Activated naive CD8-positive, alpha-beta T cell treated with anti-CD3 and anti-CD28 coated beads, Interleukin-2, amount 10 ng/mL, durations not matched to agents 7 days and 5 days (primary cell): ENCODE measurements at regions not wholly inside any gene's neighbourhood (a gene's known extent, or its start where the extent isn't known, plus 50 kb on each side); places are given as distances from the start of the nearest gene placed in this dataset.
"Not testable (repeated sequence)": the region's sequence is repeated elsewhere in the genome, so short reads cannot be mapped to it uniquely, and the experiment has no call there.

ENCODE experiments used
- ATAC-seq: fragments of 150-1000 bp; cut with Tn5 transposase; one replicate; pipeline ENCODE4 v1.10.0; 2021; ENCODE audit warnings: low read depth, moderate library complexity
- POLR2A ChIA-PET: fragments of 350-600 bp; sonication (Branson Sonifier 250); formaldehyde crosslinking; loops from one replicate; lab custom pipeline; 2021; ENCODE audit warnings: antibody characterized with exemption; lab: Charles Lee
- DNase-seq: peaks from one replicate; pipeline ENCODE4 v3.0.0; 2021
- H3K27ac Mint-ChIP-seq: one replicate; pipeline ENCODE4 v1.8.0; 2022; ENCODE audit warnings: mild to moderate bottlenecking, mixed read lengths
- H3K27me3 Mint-ChIP-seq: one replicate; pipeline ENCODE4 v1.8.0; 2022; ENCODE audit warnings: mild to moderate bottlenecking, moderate library complexity, mixed read lengths
- H3K36me3 Mint-ChIP-seq: one replicate; pipeline ENCODE4 v1.8.0; 2021; ENCODE audit warnings: mild to moderate bottlenecking, mixed read lengths
- H3K4me1 Mint-ChIP-seq: one replicate; pipeline ENCODE4 v1.8.0; 2021; ENCODE audit warnings: mixed read lengths
- H3K4me3 Mint-ChIP-seq: one replicate; pipeline ENCODE4 v1.8.0; 2022; ENCODE audit warnings: mild to moderate bottlenecking, moderate library complexity, mixed read lengths
- H3K9me3 Mint-ChIP-seq: one replicate; pipeline ENCODE4 v1.8.0; 2021; ENCODE audit warnings: mixed read lengths

- Mint-ChIP-seq H3K4me1 (no peaks in the 10 kb centered on the region), H3K4me3 (no peak overlapping the region), H3K27me3 (no peaks in the 10 kb centered on the region), H3K27ac (no peak overlapping the region), H3K9me3 (no peaks in the 10 kb centered on the region), H3K36me3 (no peaks in the 10 kb centered on the region)
- DNase-seq (no peak), ATAC-seq (no peak)
- POLR2A ChIA-PET, result no interaction called here
Measured at GRCh38 chrX:121592884-121593283, 545.5 kb downstream of the GLUD2 start.

GRCh38 chrX:121598356-121598755 is 550.9 kb downstream of the GLUD2 start:
- Mint-ChIP-seq H3K4me1 (no peaks in the 10 kb centered on the region), H3K27ac (no peak overlapping the region), H3K36me3 (no peaks in the 10 kb centered on the region), H3K9me3 (no peaks in the 10 kb centered on the region), H3K4me3 (no peak overlapping the region), H3K27me3 (no peaks in the 10 kb centered on the region)
- no peak for DNase-seq
- POLR2A ChIA-PET, result no interaction called here
- ATAC-seq, result no peak

- no peak for DNase-seq
- ATAC-seq, result no peak
- Mint-ChIP-seq H3K36me3 (no peaks in the 10 kb centered on the region), H3K4me1 (no peaks in the 10 kb centered on the region), H3K9me3 (no peaks in the 10 kb centered on the region), H3K4me3 (no peak overlapping the region), H3K27me3 (no peaks in the 10 kb centered on the region), H3K27ac (no peak overlapping the region)
- POLR2A ChIA-PET, result no interaction called here
Measured at GRCh38 chrX:121635141-121635540, 587.7 kb downstream of the GLUD2 start.

GRCh38 chrX:121639781-121640180 is 592.4 kb downstream of the GLUD2 start:
- H3K27ac Mint-ChIP-seq, result no peak overlapping the region
- H3K9me3 Mint-ChIP-seq, result no peaks in the 10 kb centered on the region
- no peaks in the 10 kb centered on the region for H3K27me3 Mint-ChIP-seq
- no peak for DNase-seq
- no peak overlapping the region for H3K4me3 Mint-ChIP-seq
- POLR2A ChIA-PET, result no interaction called here
- ATAC-seq, result no peak
- H3K4me1 Mint-ChIP-seq, result no peaks in the 10 kb centered on the region
- H3K36me3 Mint-ChIP-seq, result no peaks in the 10 kb centered on the region

- Mint-ChIP-seq H3K4me3 (no peak overlapping the region), H3K36me3 (no peaks in the 10 kb centered on the region), H3K27me3 (no peaks in the 10 kb centered on the region), H3K4me1 (no peaks in the 10 kb centered on the region), H3K27ac (no peak overlapping the region), H3K9me3 (no peaks in the 10 kb centered on the region)
- ATAC-seq, result no peak
- POLR2A ChIA-PET, result no interaction called here
- no peak for DNase-seq
Measured at GRCh38 chrX:121641560-121641959, 594.1 kb downstream of the GLUD2 start.

DNA sequence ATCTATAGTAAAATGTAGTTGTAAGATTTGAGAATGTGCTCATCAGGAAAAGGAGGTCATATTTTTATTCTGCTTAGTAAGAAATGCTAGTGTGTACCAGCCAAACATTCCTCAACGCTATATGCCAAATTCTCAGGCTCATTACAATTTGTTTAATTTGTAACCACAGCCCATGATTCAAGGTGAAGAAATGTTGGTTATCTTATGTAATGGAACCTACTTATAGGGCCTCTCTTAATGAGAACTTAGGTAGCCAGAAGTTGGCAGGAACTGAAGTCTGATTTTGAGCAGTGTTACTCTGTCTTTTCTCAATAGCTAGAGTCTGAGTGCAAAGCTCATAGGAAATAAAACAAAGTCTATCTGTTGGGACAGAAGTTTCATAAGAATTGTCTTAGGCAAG is 595.0 kb downstream of the GLUD2 start:
- no peak for ATAC-seq
- no peaks in the 10 kb centered on the region for H3K27me3 Mint-ChIP-seq
- DNase-seq, result no peak
- POLR2A ChIA-PET, result no interaction called here
- no peak overlapping the region for H3K4me3 Mint-ChIP-seq
- H3K36me3 Mint-ChIP-seq, result no peaks in the 10 kb centered on the region
- H3K4me1 Mint-ChIP-seq, result no peaks in the 10 kb centered on the region
- no peak overlapping the region for H3K27ac Mint-ChIP-seq
- no peaks in the 10 kb centered on the region for H3K9me3 Mint-ChIP-seq

DNA sequence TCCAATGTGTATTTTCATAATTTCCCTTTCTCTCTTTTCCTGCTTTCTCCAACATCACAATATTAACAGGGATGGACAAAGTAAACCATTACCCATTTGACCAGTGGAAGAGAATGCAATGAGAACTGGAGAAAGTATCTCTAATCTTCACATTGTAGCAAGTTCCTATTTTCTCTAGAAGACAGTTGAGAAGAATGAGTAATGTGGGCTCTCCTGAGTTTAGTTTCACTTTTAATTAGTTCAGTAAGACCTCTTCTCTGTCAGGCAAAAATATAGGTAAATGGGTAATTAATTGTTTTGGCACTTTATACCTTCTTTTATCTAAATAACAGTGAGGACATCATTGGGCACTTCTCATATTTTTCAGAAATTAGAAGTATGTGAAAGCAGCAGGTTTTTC is 602.0 kb downstream of the GLUD2 start:
- ATAC-seq, result no peak
- POLR2A ChIA-PET, result no interaction called here
- H3K4me3 Mint-ChIP-seq, result no peak overlapping the region

GRCh38 chrX:121655276-121655675 is 607.9 kb downstream of the GLUD2 start:
- Mint-ChIP-seq H3K9me3 (no peaks in the 10 kb centered on the region), H3K4me3 (no peak overlapping the region), H3K27ac (no peak overlapping the region), H3K36me3 (no peaks in the 10 kb centered on the region), H3K27me3 (no peaks in the 10 kb centered on the region), H3K4me1 (no peaks in the 10 kb centered on the region)
- DNase-seq (no peak), ATAC-seq (no peak)
- POLR2A ChIA-PET, result no interaction called here

More for the DNA sequence above, 602.0 kb downstream of the GLUD2 start:
- Mint-ChIP-seq H3K27ac (no peak overlapping the region), H3K36me3 (no peaks in the 10 kb centered on the region), H3K9me3 (no peaks in the 10 kb centered on the region), H3K27me3 (no peaks in the 10 kb centered on the region), H3K4me1 (no peaks in the 10 kb centered on the region)
- no peak for DNase-seq

- Mint-ChIP-seq H3K27ac (no peak overlapping the region), H3K4me3 (no peak overlapping the region), H3K36me3 (no peaks in the 10 kb centered on the region), H3K4me1 (no peaks in the 10 kb centered on the region), H3K9me3 (no peaks in the 10 kb centered on the region), H3K27me3 (no peaks in the 10 kb centered on the region)
- DNase-seq, result no peak
- no peak for ATAC-seq
- POLR2A ChIA-PET, result no interaction called here
Measured at GRCh38 chrX:121666171-121666570, 618.8 kb downstream of the GLUD2 start.

GRCh38 chrX:121671649-121672048 is 624.2 kb downstream of the GLUD2 start:
- POLR2A ChIA-PET, result no interaction called here
- H3K36me3 Mint-ChIP-seq, result no peaks in the 10 kb centered on the region
- no peak overlapping the region for H3K4me3 Mint-ChIP-seq
- no peak for ATAC-seq
- H3K27me3 Mint-ChIP-seq, result no peaks in the 10 kb centered on the region
- no peaks in the 10 kb centered on the region for H3K9me3 Mint-ChIP-seq
- no peak overlapping the region for H3K27ac Mint-ChIP-seq
- H3K4me1 Mint-ChIP-seq, result no peaks in the 10 kb centered on the region
- no peak for DNase-seq

GRCh38 chrX:121709236-121709635 is 661.8 kb downstream of the GLUD2 start:
- H3K36me3 Mint-ChIP-seq, H3K9me3 Mint-ChIP-seq, ATAC-seq, H3K4me1 Mint-ChIP-seq, H3K4me3 Mint-ChIP-seq, H3K27ac Mint-ChIP-seq, H3K27me3 Mint-ChIP-seq, DNase-seq, POLR2A ChIA-PET: not testable (repeated sequence)

DNA sequence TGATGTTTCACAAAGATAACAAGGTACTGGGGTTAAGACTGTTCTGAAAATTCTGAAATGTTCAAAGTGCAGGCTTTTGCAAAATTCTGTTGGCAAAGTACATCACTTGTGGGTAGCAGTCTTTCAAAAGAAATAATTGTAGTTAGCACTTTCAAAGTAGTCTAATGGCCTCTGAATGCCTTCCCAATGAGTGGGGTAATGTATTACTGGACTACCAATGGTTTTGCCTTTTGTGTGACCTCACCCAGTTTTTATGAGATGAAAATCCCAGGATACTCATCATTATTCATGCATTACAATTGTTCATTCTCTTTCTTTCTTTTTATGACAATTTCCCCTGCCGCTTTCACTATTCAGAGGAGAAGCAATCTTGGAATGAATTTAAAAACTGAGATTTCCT is 686.1 kb downstream of the GLUD2 start:
- POLR2A ChIA-PET, result no interaction called here
- no peak for ATAC-seq
- Mint-ChIP-seq H3K27ac (no peak overlapping the region), H3K4me3 (no peak overlapping the region), H3K4me1 (no peaks in the 10 kb centered on the region), H3K9me3 (no peaks in the 10 kb centered on the region), H3K36me3 (no peaks in the 10 kb centered on the region), H3K27me3 (no peaks in the 10 kb centered on the region)
- DNase-seq, result no peak

DNA sequence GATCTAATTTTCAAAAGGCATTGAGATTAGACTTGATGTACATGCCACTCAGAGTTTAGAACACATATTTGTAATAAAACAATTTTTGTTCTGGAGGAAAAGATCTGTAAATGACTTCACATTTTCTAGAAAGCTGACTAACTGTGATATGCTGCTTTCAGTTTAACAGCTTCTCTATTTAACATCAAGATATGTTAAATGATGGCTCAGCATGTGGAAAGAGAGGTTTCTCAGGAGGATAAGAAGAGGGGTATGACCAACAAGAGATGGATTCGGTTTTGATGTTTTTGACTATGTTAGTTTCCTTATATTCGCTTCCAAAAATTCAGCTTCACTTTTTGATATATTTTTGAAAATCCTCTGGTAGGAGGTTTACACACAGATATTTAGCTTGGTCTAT is 698.7 kb downstream of the GLUD2 start:
- H3K4me3 Mint-ChIP-seq, result no peak overlapping the region
- no peaks in the 10 kb centered on the region for H3K27me3 Mint-ChIP-seq
- no peaks in the 10 kb centered on the region for H3K4me1 Mint-ChIP-seq
- no peaks in the 10 kb centered on the region for H3K9me3 Mint-ChIP-seq
- POLR2A ChIA-PET, result no interaction called here
- H3K27ac Mint-ChIP-seq, result no peak overlapping the region
- ATAC-seq, result no peak
- H3K36me3 Mint-ChIP-seq, result no peaks in the 10 kb centered on the region
- DNase-seq, result no peak

DNA sequence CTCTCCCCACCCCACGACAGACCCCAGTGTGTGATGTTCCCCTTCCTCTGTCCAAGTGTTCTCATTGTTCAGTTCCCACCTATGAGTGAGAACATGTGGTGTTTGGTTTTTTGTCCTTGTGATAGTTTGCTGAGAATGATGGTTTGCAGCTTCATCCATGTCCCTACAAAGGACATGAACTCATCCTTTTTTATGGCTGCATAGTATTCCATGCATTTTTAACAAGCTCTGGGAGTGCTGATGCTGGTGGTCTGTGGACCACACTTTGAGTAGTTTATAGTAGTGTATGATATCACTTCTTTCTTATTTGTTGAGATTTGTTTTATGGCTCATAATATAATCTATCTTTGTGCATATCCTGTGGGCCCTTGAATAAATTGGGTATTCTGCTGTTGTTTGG is 706.2 kb downstream of the GLUD2 start:
- H3K27ac Mint-ChIP-seq, DNase-seq, H3K36me3 Mint-ChIP-seq, H3K9me3 Mint-ChIP-seq, ATAC-seq, H3K4me3 Mint-ChIP-seq, H3K4me1 Mint-ChIP-seq, H3K27me3 Mint-ChIP-seq, POLR2A ChIA-PET: not testable (repeated sequence)

DNA sequence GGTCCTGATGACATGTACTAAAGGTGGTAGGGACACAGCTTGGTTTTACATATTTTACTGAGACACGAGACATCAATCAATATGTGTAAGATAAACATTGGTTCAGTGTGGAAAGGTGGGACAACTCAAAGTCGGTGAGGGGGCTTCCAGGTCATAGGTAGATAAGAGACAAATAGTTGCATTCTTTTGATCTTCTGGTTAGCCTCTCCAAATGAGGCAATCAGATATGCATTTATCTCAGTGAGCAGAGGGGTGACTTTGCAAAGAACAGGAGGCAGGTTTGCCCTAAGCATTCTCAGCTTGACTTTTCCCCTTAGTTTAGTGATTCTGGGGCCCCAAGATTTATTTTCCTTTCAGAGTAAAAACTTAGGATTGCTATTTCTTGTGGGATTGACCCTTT is 706.9 kb downstream of the GLUD2 start:
- Mint-ChIP-seq H3K9me3 (no peaks in the 10 kb centered on the region), H3K27ac (no peak overlapping the region), H3K36me3 (no peaks in the 10 kb centered on the region), H3K27me3 (no peaks in the 10 kb centered on the region), H3K4me1 (no peaks in the 10 kb centered on the region), H3K4me3 (no peak overlapping the region)
- ATAC-seq, result no peak
- DNase-seq, result no peak
- POLR2A ChIA-PET, result no interaction called here
